IMR-90 (cell line): ENCODE measurements at regions not wholly inside any gene's neighbourhood (a gene's known extent, or its start where the extent isn't known, plus 50 kb on each side); places are given as distances from the start of the nearest gene placed in this dataset.

Experiments
- CTCF ChIP-seq: conservative IDR thresholded peaks from 2 replicates; pipeline ENCODE4 v1.5.1; 2012; ENCODE audit warnings: mild to moderate bottlenecking, low read depth, low read length, improper control_type of control experiment
- MAFK ChIP-seq: IDR thresholded peaks from 2 replicates; pipeline ENCODE4 v1.6.1; 2012; ENCODE audit warnings: low read depth, low read length, improper control_type of control experiment
- POLR2A ChIP-seq: IDR thresholded peaks from 2 replicates; pipeline ENCODE4 v1.6.1; 2012; ENCODE audit warnings: mild to moderate bottlenecking, low read depth, low read length
- RFX5 ChIP-seq: IDR thresholded peaks from 2 replicates; pipeline ENCODE4 v1.8.0; 2012; ENCODE audit warnings: low read depth, mild to moderate bottlenecking, low read length, moderate library complexity

- no peak for TF ChIP-seq CTCF
- no peak for TF ChIP-seq POLR2A
- TF ChIP-seq RFX5, result no peak
- no peak for TF ChIP-seq MAFK
Observed at GRCh38 chrX:28170713-28171112, 189.5 kb upstream of the DCAF8L1 start.
